ENCODE measurements at regions not wholly inside any gene's neighbourhood (a gene's known extent, or its start where the extent isn't known, plus 50 kb on each side); places are given as distances from the start of the nearest gene placed in this dataset.

- no peak for DNase-seq
- no peaks in the 10 kb centered on the region for H3K36me3 Mint-ChIP-seq (ENCODE audit: unreplicated experiment)
- no peaks in the 10 kb centered on the region for H3K4me1 Mint-ChIP-seq (ENCODE audit: low read depth, unreplicated experiment)
- no peak overlapping the region for H3K4me3 Mint-ChIP-seq (ENCODE audit: unreplicated experiment)
- no peaks in the 10 kb centered on the region for H3K9me3 Mint-ChIP-seq (ENCODE audit: unreplicated experiment)
- no peaks in the 10 kb centered on the region for H3K27me3 Mint-ChIP-seq (ENCODE audit: unreplicated experiment)
- no peak for TF ChIP-seq CTCF (IDR thresholded peaks at IDR 0.05; ENCODE audit: partially characterized antibody, unreplicated experiment)
- H3K27ac Mint-ChIP-seq (ENCODE audit: unreplicated experiment), result no peak overlapping the region
Measured at GRCh38 chr4:58261526-58261925, 1151.3 kb upstream of the IGFBP7 start.

GRCh38 chr4:58254291-58254690 is 1144.1 kb upstream of the IGFBP7 start:
- Mint-ChIP-seq H3K4me3 (ENCODE audit: unreplicated experiment) (no peak overlapping the region), H3K9me3 (ENCODE audit: unreplicated experiment) (no peaks in the 10 kb centered on the region), H3K4me1 (ENCODE audit: low read depth, unreplicated experiment) (no peaks in the 10 kb centered on the region), H3K27me3 (ENCODE audit: unreplicated experiment) (no peaks in the 10 kb centered on the region), H3K27ac (ENCODE audit: unreplicated experiment) (no peak overlapping the region), H3K36me3 (ENCODE audit: unreplicated experiment) (no peaks in the 10 kb centered on the region)
- DNase-seq, result no peak
- no peak for TF ChIP-seq CTCF (IDR thresholded peaks at IDR 0.05; ENCODE audit: partially characterized antibody, unreplicated experiment)

- no peaks in the 10 kb centered on the region for H3K9me3 Mint-ChIP-seq (ENCODE audit: unreplicated experiment)
- no peak overlapping the region for H3K4me3 Mint-ChIP-seq (ENCODE audit: unreplicated experiment)
- no peaks in the 10 kb centered on the region for H3K4me1 Mint-ChIP-seq (ENCODE audit: low read depth, unreplicated experiment)
- DNase-seq, result no peak
- no peaks in the 10 kb centered on the region for H3K27me3 Mint-ChIP-seq (ENCODE audit: unreplicated experiment)
- no peak for TF ChIP-seq CTCF (IDR thresholded peaks at IDR 0.05; ENCODE audit: partially characterized antibody, unreplicated experiment)
- H3K27ac Mint-ChIP-seq (ENCODE audit: unreplicated experiment), result no peak overlapping the region
- H3K36me3 Mint-ChIP-seq (ENCODE audit: unreplicated experiment), result no peaks in the 10 kb centered on the region
Measured at GRCh38 chr4:58252656-58253055, 1142.5 kb upstream of the IGFBP7 start.

- DNase-seq, result no peak
- Mint-ChIP-seq H3K36me3 (ENCODE audit: unreplicated experiment) (no peaks in the 10 kb centered on the region), H3K4me3 (ENCODE audit: unreplicated experiment) (no peak overlapping the region), H3K9me3 (ENCODE audit: unreplicated experiment) (no peaks in the 10 kb centered on the region), H3K27ac (ENCODE audit: unreplicated experiment) (no peak overlapping the region), H3K27me3 (ENCODE audit: unreplicated experiment) (no peaks in the 10 kb centered on the region), H3K4me1 (ENCODE audit: low read depth, unreplicated experiment) (no peaks in the 10 kb centered on the region)
- TF ChIP-seq CTCF (IDR thresholded peaks at IDR 0.05; ENCODE audit: partially characterized antibody, unreplicated experiment), result no peak
Measured at GRCh38 chr4:58247792-58248191, 1137.6 kb upstream of the IGFBP7 start.

DNA sequence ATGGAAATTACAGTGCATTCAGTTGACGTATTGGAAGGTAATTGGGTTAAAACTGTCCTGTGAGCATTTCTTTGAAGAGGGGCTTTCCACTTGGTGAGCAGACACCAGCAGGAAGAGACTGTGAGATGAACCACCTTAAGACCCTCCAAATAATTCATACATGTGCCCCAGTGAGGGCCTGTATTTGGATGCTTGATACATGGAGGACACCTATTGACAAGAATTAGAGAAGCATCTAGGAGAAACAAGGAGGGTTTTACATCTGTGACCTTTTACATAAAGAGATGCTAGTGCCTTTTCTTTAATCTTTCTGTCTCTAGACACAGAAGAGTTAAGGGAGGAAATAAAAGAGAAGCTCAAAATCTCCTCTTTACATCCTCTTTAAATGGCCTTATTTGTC is 1115.3 kb upstream of the IGFBP7 start:
- no peak for TF ChIP-seq CTCF (IDR thresholded peaks at IDR 0.05; ENCODE audit: partially characterized antibody, unreplicated experiment)
- no peaks in the 10 kb centered on the region for H3K36me3 Mint-ChIP-seq (ENCODE audit: unreplicated experiment)
- no peak for DNase-seq
- no peak overlapping the region for H3K27ac Mint-ChIP-seq (ENCODE audit: unreplicated experiment)
- no peaks in the 10 kb centered on the region for H3K9me3 Mint-ChIP-seq (ENCODE audit: unreplicated experiment)
- no peaks in the 10 kb centered on the region for H3K4me1 Mint-ChIP-seq (ENCODE audit: low read depth, unreplicated experiment)
- no peak overlapping the region for H3K4me3 Mint-ChIP-seq (ENCODE audit: unreplicated experiment)
- no peaks in the 10 kb centered on the region for H3K27me3 Mint-ChIP-seq (ENCODE audit: unreplicated experiment)
